MM.1S (cell line): ENCODE measurements at regions not wholly inside any gene's neighbourhood (a gene's known extent, or its start where the extent isn't known, plus 50 kb on each side); places are given as distances from the start of the nearest gene placed in this dataset.

Experiments used
- CTCF ChIP-seq: fragments of 300-600 bp; sonication (generic); IDR thresholded peaks from 2 replicates; pipeline ENCODE4 v1.5.1; 2016; ENCODE audit warnings: antibody characterized with exemption, low read length, mixed read lengths
- EZH2 ChIP-seq: fragments of 300-600 bp; sonication (generic); optimal IDR thresholded peaks from 2 replicates; pipeline ENCODE3; 2017; ENCODE audit warnings: low read depth, mild to moderate bottlenecking, antibody characterized with exemption, low read length, mixed read lengths

GRCh38 chr21:36636439-36636838 lies 62.5 kb upstream of the SIM2 start:
- no peak for TF ChIP-seq CTCF
- TF ChIP-seq EZH2 = no peak
